GM18867 (cell line): ENCODE measurements at regions not wholly inside any gene's neighbourhood (a gene's known extent, or its start where the extent isn't known, plus 50 kb on each side); places are given as distances from the start of the nearest gene placed in this dataset.

Source experiments
- ATAC-seq: cut with Tn5 transposase; IDR thresholded peaks from one replicate; pipeline ENCODE4 v1.9.1; 2021; ENCODE audit warnings: mild to moderate bottlenecking, moderate library complexity; ENCODE audit not compliant: unreplicated experiment

GRCh38 chr1:184919892-184920291, 54.4 kb downstream of the NIBAN1 start:
- no peak for ATAC-seq

- no peak for ATAC-seq
Observed at GRCh38 chr1:184915463-184916090, 58.7 kb downstream of the NIBAN1 start.

- ATAC-seq: no peak
Observed at GRCh38 chr1:184914149-184914548, 60.2 kb downstream of the NIBAN1 start.

GRCh38 chr1:184912392-184912791, 61.9 kb downstream of the NIBAN1 start:
- no peak for ATAC-seq

- ATAC-seq: no peak
Observed at GRCh38 chr1:184911830-184912229, 62.5 kb downstream of the NIBAN1 start.

- no peak for ATAC-seq
Observed at GRCh38 chr1:184911103-184911745, 63.1 kb downstream of the NIBAN1 start.

- no peak for ATAC-seq
Observed at GRCh38 chr1:184910691-184911091, 63.6 kb downstream of the NIBAN1 start.

- no peak for ATAC-seq
Observed at GRCh38 chr1:184910005-184910404, 64.3 kb downstream of the NIBAN1 start.

- ATAC-seq: no peak
Observed at GRCh38 chr1:184909019-184909418, 65.3 kb downstream of the NIBAN1 start.

GRCh38 chr1:184908506-184908905, 65.8 kb downstream of the NIBAN1 start:
- no peak for ATAC-seq

GRCh38 chr1:184907500-184907899, 66.8 kb downstream of the NIBAN1 start:
- no peak for ATAC-seq

GRCh38 chr1:184906761-184907160, 67.5 kb downstream of the NIBAN1 start:
- no peak for ATAC-seq

- no peak for ATAC-seq
Observed at GRCh38 chr1:184905601-184906322, 68.5 kb downstream of the NIBAN1 start.

- ATAC-seq: no peak
Observed at GRCh38 chr1:184903111-184903692, 71.1 kb downstream of the NIBAN1 start.

GRCh38 chr1:184900507-184900906, 73.8 kb downstream of the NIBAN1 start:
- no peak for ATAC-seq

GRCh38 chr1:184896000-184896399, 78.3 kb downstream of the NIBAN1 start:
- no peak for ATAC-seq

- no peak for ATAC-seq
Observed at GRCh38 chr1:184895086-184895485, 79.2 kb downstream of the NIBAN1 start.

GRCh38 chr1:184893695-184894094, 80.6 kb downstream of the NIBAN1 start:
- no peak for ATAC-seq

GRCh38 chr1:184892116-184892515, 82.2 kb downstream of the NIBAN1 start:
- peak; percentile 84 for ATAC-seq

GRCh38 chr1:184891440-184891839, 82.9 kb downstream of the NIBAN1 start:
- no peak for ATAC-seq

- ATAC-seq: no peak
Observed at GRCh38 chr1:184890539-184890973, 83.8 kb downstream of the NIBAN1 start.

GRCh38 chr1:184889902-184890301, 84.4 kb downstream of the NIBAN1 start:
- no peak for ATAC-seq
